ENCODE measurements at regions not wholly inside any gene's neighbourhood (a gene's known extent, or its start where the extent isn't known, plus 50 kb on each side); places are given as distances from the start of the nearest gene placed in this dataset.
"Not testable (repeated sequence)": the region's sequence is repeated elsewhere in the genome, so short reads cannot be mapped to it uniquely, and the experiment has no call there.

DNA sequence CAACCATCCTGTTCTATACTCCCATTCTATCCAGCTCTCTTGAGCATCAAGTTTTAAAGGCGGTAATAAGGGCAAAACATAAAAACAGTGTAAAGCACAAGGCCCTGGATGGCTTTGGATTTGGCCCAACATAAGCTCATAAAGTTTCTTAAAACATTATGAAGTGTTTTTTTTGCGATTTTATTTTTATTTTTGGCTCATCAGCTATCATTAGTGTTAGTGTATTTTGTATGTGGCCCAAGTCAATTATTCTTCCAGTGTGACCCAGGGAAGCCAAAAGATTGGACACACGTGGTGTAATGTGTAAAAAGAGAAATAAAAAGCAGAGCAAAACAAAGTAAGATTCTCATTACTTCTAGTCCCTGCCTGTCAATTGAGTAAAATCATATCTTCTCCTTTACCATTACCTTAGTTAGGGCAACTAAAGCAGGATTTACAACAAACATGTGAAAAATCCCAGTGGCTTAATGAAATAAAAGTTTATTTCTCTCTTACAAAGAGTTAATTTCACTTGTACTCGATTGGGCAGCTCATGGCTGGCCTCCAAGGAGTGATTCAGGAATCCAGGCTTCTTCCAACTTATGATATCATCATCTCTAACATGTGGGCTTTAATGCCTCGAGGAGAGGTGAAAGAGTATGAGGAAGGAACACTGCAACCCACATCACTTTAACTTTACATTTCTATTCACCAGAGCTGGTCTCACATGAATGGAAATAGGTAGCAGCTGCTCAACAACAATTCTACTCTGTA lies 725.2 kb upstream of the SLITRK1 start:
- H3K9me3 ChIP-seq: no peaks in the 10 kb centered on the region
- H3K4me1 Mint-ChIP-seq: no peaks in the 10 kb centered on the region
- H3K27me3 Mint-ChIP-seq: no peaks in the 10 kb centered on the region
- DNase-seq (no peak), ATAC-seq (replicated peaks in 1 of 4) (no peak)
- POLR2A ChIA-PET: no interaction called here
- H3K4me3 Mint-ChIP-seq: no peak overlapping the region
- no peak overlapping the region for H3K27ac ChIP-seq (ENCODE audit: low read length)
- no peaks in the 10 kb centered on the region for H3K36me3 ChIP-seq (ENCODE audit: control insufficient read depth in 2 of 2, extremely low read depth in 1 of 2, insufficient read depth in 1 of 2, low read length in 1 of 2)
- no peak overlapping the region for H3K27ac Mint-ChIP-seq
- no peak overlapping the region for H3K4me3 ChIP-seq (ENCODE audit: control insufficient read depth in 1 of 2, extremely low read depth in 1 of 2, low read length in 1 of 2)
- no peaks in the 10 kb centered on the region for H3K4me1 ChIP-seq (ENCODE audit: control insufficient read depth in 1 of 2, extremely low read depth in 1 of 2, insufficient read depth in 2 of 2, low read length in 2 of 2)
- peaks cover 0 to 15% (median 3%) of the 10 kb centered on the region in 3 donors for H3K9me3 Mint-ChIP-seq
- CTCF ChIA-PET: no interaction called here
- no CpG with 5 or more reads among the region's 5 CpGs for WGBS (ENCODE audit: insufficient coverage)
- H3K36me3 Mint-ChIP-seq: no peaks in the 10 kb centered on the region
- no peaks in the 10 kb centered on the region for H3K27me3 ChIP-seq (replicated peaks in 1 of 2; ENCODE audit: control insufficient read depth in 2 of 2, extremely low read depth in 1 of 2, insufficient read depth in 2 of 2, low read length in 1 of 2)

- no peaks in the 10 kb centered on the region for H3K27me3 ChIP-seq (replicated peaks in 1 of 2; ENCODE audit: control insufficient read depth in 2 of 2, extremely low read depth in 1 of 2, insufficient read depth in 2 of 2, low read length in 1 of 2)
- H3K36me3 Mint-ChIP-seq: no peaks in the 10 kb centered on the region
- H3K27ac Mint-ChIP-seq: no peak overlapping the region
- ChIA-PET CTCF (no interaction called here), POLR2A (no interaction called here)
- H3K4me1 Mint-ChIP-seq: no peaks in the 10 kb centered on the region
- no peaks in the 10 kb centered on the region for H3K4me1 ChIP-seq (ENCODE audit: control insufficient read depth in 1 of 2, extremely low read depth in 1 of 2, insufficient read depth in 2 of 2, low read length in 2 of 2)
- no peaks in the 10 kb centered on the region for H3K27me3 Mint-ChIP-seq
- H3K9me3 Mint-ChIP-seq: peaks cover 0 to 13% (median 4%) of the 10 kb centered on the region in 3 donors
- no peaks in the 10 kb centered on the region for H3K36me3 ChIP-seq (ENCODE audit: control insufficient read depth in 2 of 2, extremely low read depth in 1 of 2, insufficient read depth in 1 of 2, low read length in 1 of 2)
- no peak overlapping the region for H3K27ac ChIP-seq (ENCODE audit: low read length)
- H3K4me3 ChIP-seq (ENCODE audit: control insufficient read depth in 1 of 2, extremely low read depth in 1 of 2, low read length in 1 of 2): no peak overlapping the region
- no peaks in the 10 kb centered on the region for H3K9me3 ChIP-seq
- no peak overlapping the region for H3K4me3 Mint-ChIP-seq
- DNase-seq: no peak
- ATAC-seq (replicated peaks in 1 of 4): no peak
These were observed 724.3 kb upstream of the SLITRK1 start for GRCh38 chr13:84606616-84607015.

DNA sequence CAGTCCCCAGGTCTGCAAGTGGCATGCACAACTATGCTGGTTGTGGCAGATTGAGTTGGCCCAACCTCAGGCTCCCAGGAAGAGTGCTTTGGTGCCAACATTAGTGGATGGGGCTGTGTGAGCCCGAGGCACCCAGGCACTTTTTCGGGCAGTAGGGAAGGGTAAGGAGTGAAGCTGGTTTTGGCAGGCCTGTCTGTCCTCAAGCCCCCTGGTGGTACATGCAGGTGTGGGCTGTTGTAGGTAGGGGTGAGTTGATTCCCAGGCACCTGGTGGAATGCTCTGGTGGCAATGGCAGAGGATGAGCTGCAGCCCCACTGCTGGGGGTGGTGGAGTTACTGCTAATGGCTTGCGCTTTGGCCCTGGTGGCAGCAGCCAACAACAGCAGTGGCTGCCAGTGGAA lies 723.7 kb upstream of the SLITRK1 start:
- 94% methylated on average over 3 of the region's 3 CpGs for WGBS (ENCODE audit: insufficient coverage)
- Mint-ChIP-seq H3K4me3 (no peak overlapping the region), H3K9me3 (peaks cover 0 to 13% (median 4%) of the 10 kb centered on the region in 3 donors), H3K4me1 (no peaks in the 10 kb centered on the region), H3K27ac (no peak overlapping the region), H3K36me3 (no peaks in the 10 kb centered on the region), H3K27me3 (no peaks in the 10 kb centered on the region)
- ATAC-seq (replicated peaks in 1 of 4) (no peak), DNase-seq (no peak)
- H3K9me3 ChIP-seq: no peaks in the 10 kb centered on the region
- no peaks in the 10 kb centered on the region for H3K27me3 ChIP-seq (replicated peaks in 1 of 2; ENCODE audit: control insufficient read depth in 2 of 2, extremely low read depth in 1 of 2, insufficient read depth in 2 of 2, low read length in 1 of 2)
- no peaks in the 10 kb centered on the region for H3K36me3 ChIP-seq (ENCODE audit: control insufficient read depth in 2 of 2, extremely low read depth in 1 of 2, insufficient read depth in 1 of 2, low read length in 1 of 2)
- H3K27ac ChIP-seq (ENCODE audit: low read length): no peak overlapping the region
- ChIA-PET POLR2A (no interaction called here), CTCF (no interaction called here)
- H3K4me1 ChIP-seq (ENCODE audit: control insufficient read depth in 1 of 2, extremely low read depth in 1 of 2, insufficient read depth in 2 of 2, low read length in 2 of 2): no peaks in the 10 kb centered on the region
- no peak overlapping the region for H3K4me3 ChIP-seq (ENCODE audit: control insufficient read depth in 1 of 2, extremely low read depth in 1 of 2, low read length in 1 of 2)

DNA sequence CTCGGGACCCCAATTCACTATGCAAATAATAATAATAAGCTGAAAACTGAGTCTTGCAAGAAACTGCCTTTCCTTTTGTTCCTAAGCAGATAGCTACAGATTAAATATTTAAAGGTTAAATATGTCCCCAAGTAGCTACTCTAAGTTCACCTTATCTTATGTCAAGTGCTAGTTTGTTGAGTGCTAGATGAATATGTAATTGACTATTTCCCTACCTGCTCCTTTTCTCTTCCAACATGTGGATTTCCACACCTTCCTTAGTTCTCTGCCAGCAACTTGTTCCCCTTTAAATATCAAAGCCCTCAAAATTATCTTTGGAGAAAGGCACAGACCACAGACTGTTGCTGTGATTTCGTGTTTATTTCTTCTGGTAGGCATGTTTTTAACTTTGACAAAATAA lies 709.2 kb upstream of the SLITRK1 start:
- Mint-ChIP-seq H3K4me3 (no peak overlapping the region), H3K4me1 (no peaks in the 10 kb centered on the region), H3K9me3 (peaks cover 0 to 4% (median 0%) of the 10 kb centered on the region in 3 donors), H3K27me3 (no peaks in the 10 kb centered on the region), H3K27ac (no peak overlapping the region), H3K36me3 (no peaks in the 10 kb centered on the region)
- Histone ChIP-seq H3K4me1 (ENCODE audit: control insufficient read depth in 1 of 2, extremely low read depth in 1 of 2, insufficient read depth in 2 of 2, low read length in 2 of 2) (no peaks in the 10 kb centered on the region), H3K9me3 (no peaks in the 10 kb centered on the region), H3K27ac (ENCODE audit: low read length) (no peak overlapping the region), H3K36me3 (ENCODE audit: control insufficient read depth in 2 of 2, extremely low read depth in 1 of 2, insufficient read depth in 1 of 2, low read length in 1 of 2) (no peaks in the 10 kb centered on the region), H3K27me3 (replicated peaks in 1 of 2; ENCODE audit: control insufficient read depth in 2 of 2, extremely low read depth in 1 of 2, insufficient read depth in 2 of 2, low read length in 1 of 2) (no peaks in the 10 kb centered on the region), H3K4me3 (ENCODE audit: control insufficient read depth in 1 of 2, extremely low read depth in 1 of 2, low read length in 1 of 2) (no peak overlapping the region)
- ATAC-seq (replicated peaks in 1 of 4): no peak
- no CpG with 5 or more reads among the region's 2 CpGs for WGBS (ENCODE audit: insufficient coverage)
- DNase-seq: no peak
- ChIA-PET POLR2A (no interaction called here), CTCF (no interaction called here)

GRCh38 chr13:84590663-84591062 lies 708.4 kb upstream of the SLITRK1 start:
- Mint-ChIP-seq H3K27me3 (no peaks in the 10 kb centered on the region), H3K27ac (no peak overlapping the region), H3K4me3 (no peak overlapping the region), H3K9me3 (peaks cover 0 to 4% (median 0%) of the 10 kb centered on the region in 3 donors), H3K4me1 (no peaks in the 10 kb centered on the region), H3K36me3 (no peaks in the 10 kb centered on the region)
- Histone ChIP-seq H3K27ac (ENCODE audit: low read length) (no peak overlapping the region), H3K36me3 (ENCODE audit: control insufficient read depth in 2 of 2, extremely low read depth in 1 of 2, insufficient read depth in 1 of 2, low read length in 1 of 2) (no peaks in the 10 kb centered on the region), H3K4me1 (ENCODE audit: control insufficient read depth in 1 of 2, extremely low read depth in 1 of 2, insufficient read depth in 2 of 2, low read length in 2 of 2) (no peaks in the 10 kb centered on the region), H3K4me3 (ENCODE audit: control insufficient read depth in 1 of 2, extremely low read depth in 1 of 2, low read length in 1 of 2) (no peak overlapping the region), H3K9me3 (no peaks in the 10 kb centered on the region), H3K27me3 (replicated peaks in 1 of 2; ENCODE audit: control insufficient read depth in 2 of 2, extremely low read depth in 1 of 2, insufficient read depth in 2 of 2, low read length in 1 of 2) (no peaks in the 10 kb centered on the region)
- DNase-seq (no peak), ATAC-seq (replicated peaks in 1 of 4) (no peak)
- CTCF ChIA-PET: no interaction called here
- WGBS (ENCODE audit: insufficient coverage): no CpG with 5 or more reads among the region's 2 CpGs
- POLR2A ChIA-PET: no interaction called here

GRCh38 chr13:84588023-84588422 lies 705.7 kb upstream of the SLITRK1 start:
- ATAC-seq (replicated peaks in 1 of 4): no peak
- no peak for DNase-seq

GRCh38 chr13:84579901-84580300 lies 697.6 kb upstream of the SLITRK1 start:
- H3K36me3 Mint-ChIP-seq; H3K27me3 ChIP-seq (replicated peaks in 1 of 2; ENCODE audit: control insufficient read depth in 2 of 2, extremely low read depth in 1 of 2, insufficient read depth in 2 of 2, low read length in 1 of 2); H3K36me3 ChIP-seq (ENCODE audit: control insufficient read depth in 2 of 2, extremely low read depth in 1 of 2, insufficient read depth in 1 of 2, low read length in 1 of 2); H3K27me3 Mint-ChIP-seq; H3K27ac ChIP-seq (ENCODE audit: low read length); H3K4me3 Mint-ChIP-seq; POLR2A ChIA-PET; H3K4me3 ChIP-seq (ENCODE audit: control insufficient read depth in 1 of 2, extremely low read depth in 1 of 2, low read length in 1 of 2); H3K4me1 Mint-ChIP-seq; ATAC-seq (replicated peaks in 1 of 4); H3K9me3 Mint-ChIP-seq; H3K9me3 ChIP-seq; H3K4me1 ChIP-seq (ENCODE audit: control insufficient read depth in 1 of 2, extremely low read depth in 1 of 2, insufficient read depth in 2 of 2, low read length in 2 of 2); DNase-seq; H3K27ac Mint-ChIP-seq: not testable (repeated sequence)
- CTCF ChIA-PET: interaction anchor here in 1 of 2 donors (0.6 kb wide), 1 partner anchor 1226 kb away, joined by 3 read pairs; no protein-coding TSS in a partner anchor
- WGBS (ENCODE audit: insufficient coverage): 91% methylated on average over 11 of the region's 12 CpGs

More at GRCh38 chr13:84588023-84588422, 705.7 kb upstream of the SLITRK1 start:
- Mint-ChIP-seq H3K4me3 (no peak overlapping the region), H3K36me3 (no peaks in the 10 kb centered on the region), H3K9me3 (peaks cover 0 to 4% (median 0%) of the 10 kb centered on the region in 3 donors), H3K27ac (no peak overlapping the region), H3K4me1 (no peaks in the 10 kb centered on the region), H3K27me3 (no peaks in the 10 kb centered on the region)
- ChIA-PET POLR2A (no interaction called here), CTCF (no interaction called here)
- H3K9me3 ChIP-seq: no peaks in the 10 kb centered on the region
- no peak overlapping the region for H3K27ac ChIP-seq (ENCODE audit: low read length)
- H3K27me3 ChIP-seq (replicated peaks in 1 of 2; ENCODE audit: control insufficient read depth in 2 of 2, extremely low read depth in 1 of 2, insufficient read depth in 2 of 2, low read length in 1 of 2): no peaks in the 10 kb centered on the region
- WGBS (ENCODE audit: insufficient coverage): no CpG with 5 or more reads among the region's 1 CpG
- no peak overlapping the region for H3K4me3 ChIP-seq (ENCODE audit: control insufficient read depth in 1 of 2, extremely low read depth in 1 of 2, low read length in 1 of 2)
- no peaks in the 10 kb centered on the region for H3K4me1 ChIP-seq (ENCODE audit: control insufficient read depth in 1 of 2, extremely low read depth in 1 of 2, insufficient read depth in 2 of 2, low read length in 2 of 2)
- no peaks in the 10 kb centered on the region for H3K36me3 ChIP-seq (ENCODE audit: control insufficient read depth in 2 of 2, extremely low read depth in 1 of 2, insufficient read depth in 1 of 2, low read length in 1 of 2)
